Upper lobe of left lung (tissue), 4 donors: ENCODE measurements at regions not wholly inside any gene's neighbourhood (a gene's known extent, or its start where the extent isn't known, plus 50 kb on each side); places are given as distances from the start of the nearest gene placed in this dataset.

Experiments
- CTCF ChIP-seq, 6 experiments: fragments of 450-650 bp in 4 of 6; fragments of 200-600 bp in 2 of 6; sonication (generic) in 2 of 6; IDR thresholded peaks; one replicate each; pipeline ENCODE4 v1.5.1; 2016 to 2019; ENCODE audit warnings: antibody characterized with exemption in 6 of 6
- POLR2A ChIP-seq, 4 donors: fragments of 450-650 bp; IDR thresholded peaks; one replicate each; pipeline ENCODE4 v1.5.1; 2016 to 2017; ENCODE audit warnings: antibody characterized with exemption in 4 of 4, mild to moderate bottlenecking in 2 of 4
- POLR2AphosphoS5 ChIP-seq, 2 donors: sonication (generic); formaldehyde crosslinking; IDR thresholded peaks; one replicate each; pipeline ENCODE4 v1.5.1; 2017; ENCODE audit warnings: antibody characterized with exemption in 2 of 2

GRCh38 chr14:101507836-101508150 is 53.5 kb upstream of the DIO3 start:
- TF ChIP-seq CTCF (IDR thresholded peaks at IDR 0.05) (no peak), POLR2AphosphoS5 (IDR thresholded peaks at IDR 0.05) (no peak), POLR2A (IDR thresholded peaks at IDR 0.05) (no peak)
